GM19328 (cell line): ENCODE measurements at regions not wholly inside any gene's neighbourhood (a gene's known extent, or its start where the extent isn't known, plus 50 kb on each side); places are given as distances from the start of the nearest gene placed in this dataset.

Source experiments
- ATAC-seq: cut with Tn5 transposase; IDR thresholded peaks from one replicate; pipeline ENCODE4 v1.9.1; 2021; ENCODE audit warnings: mild to moderate bottlenecking, moderate library complexity; ENCODE audit not compliant: unreplicated experiment

DNA sequence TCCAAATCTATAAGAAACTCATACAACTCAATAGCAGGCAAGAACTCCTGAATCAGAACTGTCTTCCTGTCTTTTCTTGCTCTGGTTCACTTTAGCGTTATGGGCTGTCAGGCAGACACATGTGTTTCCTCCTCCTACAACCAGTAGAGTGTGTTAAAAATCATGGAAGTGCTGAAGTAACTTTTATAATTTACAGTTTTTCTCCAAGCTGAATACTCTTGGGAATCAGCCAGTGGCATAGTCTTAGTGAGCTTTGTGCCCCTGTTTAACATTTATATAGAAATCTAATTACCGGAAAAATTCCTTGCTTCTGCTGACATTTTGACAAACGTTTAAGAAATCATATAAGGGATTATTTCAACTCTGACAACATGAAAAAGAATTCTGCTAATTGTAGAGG lies 113.1 kb upstream of the RGS18 start:
- no peak for ATAC-seq

DNA sequence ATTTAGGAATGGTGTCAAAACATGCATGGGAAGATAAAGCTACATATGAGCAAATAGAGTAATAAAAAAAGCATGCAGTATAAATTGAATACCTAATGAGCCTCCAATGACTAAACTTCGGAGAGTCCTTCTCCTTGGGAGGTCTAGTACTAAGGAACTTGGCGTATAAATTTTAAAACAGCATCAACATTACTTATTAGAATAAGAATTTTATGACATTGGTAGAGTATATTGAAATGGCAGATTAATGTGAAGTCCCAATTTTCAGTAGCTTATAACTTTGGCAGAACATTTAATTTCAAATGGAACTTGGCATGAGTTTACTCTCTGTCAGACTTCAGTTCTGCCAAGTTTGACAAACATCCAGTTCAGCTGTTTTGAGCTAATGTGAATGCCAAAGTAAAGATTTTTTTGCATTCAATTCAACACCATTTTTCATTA lies 104.7 kb upstream of the RGS18 start:
- ATAC-seq: no peak

DNA sequence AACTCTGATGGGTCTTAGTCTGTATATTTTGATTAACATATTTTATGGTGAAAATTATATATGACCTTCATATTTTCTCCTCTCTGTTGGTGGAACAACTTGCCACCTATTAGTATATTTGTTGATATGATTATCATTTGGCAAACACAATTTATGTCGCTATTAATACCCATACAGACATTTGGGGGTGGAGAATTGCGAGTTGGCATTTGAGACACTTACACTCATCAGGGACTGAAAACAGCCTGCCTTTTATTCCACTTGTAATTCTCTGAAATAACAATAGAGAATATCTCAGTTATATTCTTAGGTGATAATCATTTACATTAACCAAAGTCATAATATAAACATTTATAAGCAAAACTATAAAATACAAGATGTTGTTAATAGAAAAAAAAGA lies 100.5 kb upstream of the RGS18 start:
- no peak for ATAC-seq

GRCh38 chr1:192059407-192059806 lies 98.9 kb upstream of the RGS18 start:
- no peak for ATAC-seq

DNA sequence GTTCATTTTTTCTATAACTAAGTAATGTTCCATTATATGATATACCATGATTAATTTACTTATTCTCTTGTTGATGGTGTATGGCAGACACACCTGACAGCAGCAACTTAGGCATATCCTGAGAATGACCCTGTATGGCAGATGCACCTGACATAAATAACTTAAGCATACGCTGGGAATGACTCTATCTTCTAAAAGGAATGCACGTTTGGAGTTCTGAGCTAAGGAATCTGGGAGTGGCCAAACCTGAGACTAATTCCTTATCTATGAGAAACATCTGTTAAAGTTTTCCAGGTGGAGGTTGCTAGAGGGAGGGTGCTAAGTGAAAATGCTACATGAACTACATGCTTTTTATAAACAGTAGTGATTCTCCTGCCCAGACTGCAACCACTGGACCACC lies 96.7 kb upstream of the RGS18 start:
- no peak for ATAC-seq

DNA sequence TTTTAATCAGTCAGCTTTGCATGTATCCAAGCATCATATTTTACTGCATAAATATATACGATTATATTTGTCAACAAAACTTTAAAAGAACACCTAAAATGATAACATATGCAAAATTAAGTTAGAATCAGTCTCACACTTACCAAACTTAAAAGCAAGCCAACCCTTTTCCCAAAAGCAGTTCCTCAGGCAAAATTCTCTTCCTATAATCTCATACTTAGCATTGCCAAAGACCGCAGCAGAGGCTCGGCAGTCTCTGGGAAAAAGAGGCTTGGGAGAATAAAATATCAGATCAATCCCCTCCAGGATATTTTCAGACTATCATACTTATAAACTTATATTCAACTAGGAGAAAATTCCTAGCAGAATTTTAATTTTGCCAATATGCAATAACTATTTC lies 93.2 kb upstream of the RGS18 start:
- ATAC-seq: no peak

GRCh38 chr1:192066202-192066601 lies 92.1 kb upstream of the RGS18 start:
- no peak for ATAC-seq

- no peak for ATAC-seq
Measured at GRCh38 chr1:192067360-192067759, 90.9 kb upstream of the RGS18 start.

DNA sequence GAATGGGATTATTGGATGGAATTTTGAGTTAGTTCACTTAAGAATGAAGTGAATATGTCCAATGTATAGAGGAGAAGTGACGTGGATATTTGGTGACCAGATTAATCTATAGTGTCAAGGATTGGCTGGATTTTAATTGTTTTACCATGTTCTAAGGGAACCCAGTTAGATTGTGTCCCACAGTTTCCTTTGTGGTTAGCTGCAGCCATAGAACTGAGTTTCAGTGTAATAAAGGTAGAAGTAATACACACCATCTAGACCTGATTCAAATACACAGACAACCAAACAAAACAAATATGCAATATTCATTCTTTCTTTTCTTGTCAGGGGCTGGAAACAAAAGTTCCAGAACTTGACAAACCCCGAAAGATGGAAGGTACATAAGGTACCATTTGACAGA lies 88.0 kb upstream of the RGS18 start:
- ATAC-seq: no peak

DNA sequence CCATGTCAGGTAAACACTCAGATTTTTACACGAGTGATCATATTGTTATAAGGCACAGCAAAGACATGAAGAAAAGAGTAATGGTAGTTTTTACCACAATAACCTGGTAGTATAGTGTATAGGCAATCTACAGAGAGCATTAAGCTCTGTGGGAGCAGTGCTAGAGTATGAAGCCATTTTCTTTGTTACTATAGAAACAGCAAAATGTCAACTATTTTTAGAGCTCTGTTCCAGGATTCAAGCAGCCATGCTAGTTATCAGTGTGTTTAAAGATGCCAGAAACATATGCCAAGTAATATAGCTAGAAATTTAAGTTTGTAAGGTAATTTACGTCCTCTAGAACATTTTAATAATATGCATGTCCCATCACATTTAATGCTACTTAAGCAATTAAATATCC lies 77.6 kb upstream of the RGS18 start:
- no peak for ATAC-seq

DNA sequence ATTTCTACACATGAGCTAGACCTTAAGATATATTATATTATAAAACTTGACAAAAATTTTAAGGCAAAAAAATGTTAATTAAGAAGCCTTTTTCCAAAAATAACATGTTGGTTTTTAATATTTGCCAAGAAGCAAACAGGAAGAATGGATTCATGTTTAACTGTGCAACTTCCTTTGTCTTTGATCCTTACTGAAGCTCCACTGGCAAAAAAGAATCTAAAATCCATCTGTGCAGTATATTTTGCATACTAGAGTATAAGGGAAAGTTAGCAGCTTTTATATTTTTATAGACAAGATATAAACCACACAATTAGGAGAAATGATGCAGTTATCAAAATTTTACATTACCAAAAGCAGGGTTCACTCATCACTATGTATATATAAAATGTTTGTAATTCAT lies 76.9 kb upstream of the RGS18 start:
- ATAC-seq: no peak

DNA sequence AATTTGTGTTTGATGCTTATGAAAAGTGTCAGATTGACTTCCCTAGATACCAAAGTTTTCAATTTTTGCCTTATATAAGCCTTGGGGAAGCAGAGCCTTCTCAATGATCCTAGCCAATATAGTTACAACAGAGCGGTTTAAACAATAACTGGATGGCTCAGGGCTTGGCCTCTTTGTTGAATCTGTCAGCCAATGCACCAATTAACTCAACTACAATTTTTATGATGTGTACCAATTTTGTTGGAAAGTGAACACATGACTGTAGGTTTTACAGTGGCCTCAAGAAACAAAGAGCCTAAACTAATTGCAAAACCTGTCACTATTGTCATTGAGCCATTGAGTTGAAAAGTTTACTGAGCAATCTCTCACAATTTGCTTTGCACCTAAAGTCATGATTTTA lies 71.6 kb upstream of the RGS18 start:
- no peak for ATAC-seq

GRCh38 chr1:192087334-192087733 lies 70.9 kb upstream of the RGS18 start:
- ATAC-seq: no peak

DNA sequence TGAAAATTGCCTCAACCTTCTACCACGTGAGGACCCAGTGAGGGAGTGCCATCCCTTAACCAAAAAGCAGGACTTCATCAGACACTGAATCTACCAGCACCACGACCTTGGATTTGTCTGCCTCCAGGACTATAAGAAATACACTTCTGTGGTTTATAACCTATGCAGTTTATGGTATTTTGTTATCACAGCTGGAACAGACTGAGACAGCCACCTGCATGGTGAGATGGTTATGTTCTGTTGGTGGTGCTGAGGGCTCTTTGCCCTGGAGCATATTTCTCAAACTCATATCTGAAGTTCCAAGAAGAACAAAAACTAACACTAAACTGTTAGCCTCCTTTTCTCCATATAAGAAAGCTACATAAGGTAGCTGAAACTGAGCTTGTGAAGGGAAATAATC lies 69.8 kb upstream of the RGS18 start:
- no peak for ATAC-seq

DNA sequence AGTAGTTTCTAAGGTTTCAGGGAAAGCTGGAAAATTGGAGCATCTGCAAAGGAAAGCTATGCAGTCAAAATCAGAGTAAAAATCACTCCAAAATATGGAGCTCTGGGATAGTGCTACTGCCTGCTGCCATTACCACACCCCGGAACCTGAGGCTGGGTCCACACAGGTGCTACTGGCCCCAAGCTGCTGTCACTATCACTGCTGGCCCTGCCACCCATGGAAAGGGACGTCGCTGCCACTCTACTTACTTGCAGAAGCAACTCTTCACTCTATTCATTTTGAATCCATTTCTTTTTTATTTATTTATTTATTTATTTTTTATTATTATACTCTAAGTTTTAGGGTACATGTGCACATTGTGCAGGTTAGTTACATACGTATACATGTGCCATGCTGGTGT lies 60.3 kb upstream of the RGS18 start:
- no peak for ATAC-seq

DNA sequence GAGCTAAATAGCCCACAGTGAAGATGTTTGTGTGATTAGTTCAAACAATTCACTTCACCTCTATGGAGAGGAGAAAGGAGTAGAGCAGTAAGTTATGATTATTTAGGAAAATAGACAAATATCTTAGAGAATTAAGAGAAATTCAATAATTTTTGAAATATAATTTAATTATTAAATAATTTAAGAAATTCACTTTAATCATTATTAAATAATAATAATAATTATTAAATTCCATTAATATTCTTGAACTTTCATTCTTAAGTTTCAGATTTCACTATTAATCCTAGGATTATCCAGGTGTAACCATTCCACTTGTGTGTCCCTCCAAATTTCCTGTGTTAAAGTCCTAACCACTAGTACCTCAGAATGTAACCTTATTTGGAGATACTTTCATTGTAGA lies 58.9 kb upstream of the RGS18 start:
- no peak for ATAC-seq

DNA sequence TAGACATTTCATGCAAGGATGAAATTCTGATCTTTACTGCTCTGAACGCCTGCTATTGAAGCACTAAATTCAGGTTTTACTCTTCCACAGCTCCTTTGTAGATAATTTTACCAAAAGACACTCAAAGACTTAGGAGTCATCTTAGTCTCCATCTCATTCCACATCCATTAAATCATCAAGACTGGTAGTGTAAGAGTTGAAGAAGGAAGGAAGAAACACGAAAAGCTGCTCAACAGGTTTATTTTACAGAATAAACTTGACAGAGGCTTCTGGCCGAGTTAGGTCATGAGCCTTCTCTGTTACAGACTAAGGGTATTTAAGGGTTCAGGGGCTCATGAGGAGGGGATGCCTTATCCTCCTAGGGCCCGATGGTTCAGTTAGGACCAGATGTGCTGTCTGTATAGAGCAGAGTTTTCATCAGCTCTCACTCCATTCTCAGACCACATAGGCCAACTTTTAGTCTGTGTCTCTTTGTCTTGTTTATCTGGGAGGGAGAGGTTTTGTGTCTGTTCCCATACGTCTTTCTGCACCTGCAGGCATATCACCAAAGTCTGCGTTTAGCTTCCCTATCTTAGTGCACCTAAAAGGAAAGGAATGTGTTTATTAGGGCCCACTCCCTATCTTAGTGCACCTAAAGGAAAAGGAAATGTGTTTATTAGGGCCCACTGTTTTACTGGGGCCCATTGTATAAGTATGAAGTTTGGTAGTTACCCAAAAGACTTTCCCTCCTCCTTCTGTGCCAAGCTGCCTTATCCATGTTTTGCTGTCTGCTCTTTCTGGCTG lies 57.4 kb upstream of the RGS18 start:
- ATAC-seq: no peak

- no peak for ATAC-seq
Measured at GRCh38 chr1:192104128-192104527, 54.1 kb upstream of the RGS18 start.

DNA sequence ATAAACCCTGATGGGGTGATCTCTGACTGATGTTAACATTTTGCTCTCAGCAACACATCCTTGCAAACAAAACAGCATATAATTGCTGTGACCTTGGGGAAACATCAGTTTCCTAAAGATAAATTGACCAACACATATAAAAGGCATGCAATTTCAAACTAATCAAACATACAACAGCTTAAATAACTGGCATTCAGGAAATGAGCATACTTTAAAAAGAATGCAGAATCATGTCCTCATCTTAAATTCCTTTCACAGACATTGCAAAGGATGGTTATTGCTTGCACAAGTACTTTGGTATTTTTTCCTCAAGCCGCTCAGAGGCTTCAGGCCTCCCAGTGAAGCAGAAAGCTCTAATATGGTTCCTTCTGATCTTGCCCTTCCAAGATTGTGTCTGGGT lies 53.4 kb upstream of the RGS18 start:
- no peak for ATAC-seq

GRCh38 chr1:192108161-192108560 lies 50.1 kb upstream of the RGS18 start:
- ATAC-seq: no peak
